GM19193 (cell line): ENCODE measurements at regions not wholly inside any gene's neighbourhood (a gene's known extent, or its start where the extent isn't known, plus 50 kb on each side); places are given as distances from the start of the nearest gene placed in this dataset.

Experiments used
- POLR2A ChIP-seq: IDR thresholded peaks from 4 replicates; pipeline ENCODE4 v1.6.1; 2011; ENCODE audit not compliant: insufficient read depth, insufficient read length; ENCODE audit errors: extremely low read depth

- TF ChIP-seq POLR2A, result no peak
Measured at GRCh38 chr13:103698000-103698399, 631.8 kb upstream of the SLC10A2 start.

DNA sequence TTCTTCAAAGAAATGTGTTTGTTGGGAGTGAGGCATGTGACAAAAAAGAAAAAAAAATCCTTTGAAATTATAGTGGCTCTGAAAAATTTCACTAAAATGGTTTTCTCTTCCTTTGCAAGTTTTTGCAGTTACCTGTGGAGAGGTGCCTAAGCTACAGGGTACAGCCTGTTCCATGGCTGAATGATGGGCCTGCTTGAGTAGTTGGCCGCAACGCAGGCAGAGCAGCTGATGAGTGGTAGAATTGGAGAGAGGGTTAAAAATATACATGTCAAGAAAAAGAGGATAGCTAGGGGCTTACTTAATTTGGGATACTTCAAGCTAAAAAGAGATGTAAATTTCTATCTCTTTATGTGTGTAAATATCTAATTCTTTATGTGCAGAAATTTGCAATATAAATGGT is 629.1 kb upstream of the SLC10A2 start:
- TF ChIP-seq POLR2A, result no peak

DNA sequence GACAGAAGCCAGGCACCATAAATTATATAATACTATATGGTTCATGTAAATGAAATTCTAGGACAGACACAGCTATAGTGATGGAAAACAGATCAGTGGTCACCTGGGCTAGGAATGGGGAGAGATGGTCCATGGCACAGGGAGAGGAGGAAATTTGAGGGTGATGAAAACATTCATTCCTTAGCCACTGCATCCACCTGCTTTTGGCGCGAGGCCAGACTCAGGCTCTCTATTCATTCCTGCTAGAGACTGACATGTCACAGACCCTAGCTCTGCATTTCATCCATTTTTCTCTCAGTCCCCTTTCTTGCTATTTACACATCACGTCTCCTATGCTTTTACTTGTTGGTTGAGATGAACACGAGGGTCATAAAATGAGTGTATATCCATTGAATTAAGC is 628.3 kb upstream of the SLC10A2 start:
- no peak for TF ChIP-seq POLR2A

DNA sequence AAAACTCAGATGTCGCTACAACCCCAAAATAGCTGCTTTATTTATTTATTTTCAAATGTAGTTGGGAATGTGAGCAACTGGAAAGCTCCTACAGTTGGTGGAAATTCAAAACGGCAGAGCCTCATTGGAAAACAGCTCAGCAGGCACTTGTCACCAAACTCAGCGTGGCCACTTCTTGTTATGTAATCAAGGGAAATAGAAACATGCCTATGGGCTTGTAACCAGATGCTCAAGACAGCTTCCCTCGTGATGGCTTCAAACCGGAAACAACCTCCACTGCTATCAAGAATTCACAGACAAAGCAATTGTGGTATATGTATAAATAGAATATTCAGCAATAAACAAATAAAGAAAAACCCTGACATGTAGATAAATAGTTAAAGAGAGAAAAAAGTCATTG is 627.8 kb upstream of the SLC10A2 start:
- TF ChIP-seq POLR2A, result no peak

DNA sequence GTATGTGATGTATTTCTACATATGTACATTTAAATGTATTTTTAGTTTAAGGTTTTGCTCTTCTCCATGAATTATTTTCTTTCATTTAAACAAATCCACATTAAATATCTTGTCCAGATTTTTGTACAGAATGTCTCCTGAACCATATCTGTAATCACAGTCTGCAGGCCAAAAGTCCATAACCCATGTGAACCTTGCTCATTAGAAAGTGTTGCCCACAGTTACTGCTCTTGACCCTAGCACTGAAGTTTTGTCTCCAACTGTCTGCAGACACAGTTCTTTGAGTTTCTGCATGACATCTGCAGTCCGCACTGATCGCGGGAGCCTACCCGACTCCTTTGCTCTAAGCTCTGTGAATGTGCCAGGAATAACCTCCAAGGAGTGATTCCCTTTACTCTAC is 626.2 kb upstream of the SLC10A2 start:
- no peak for TF ChIP-seq POLR2A

DNA sequence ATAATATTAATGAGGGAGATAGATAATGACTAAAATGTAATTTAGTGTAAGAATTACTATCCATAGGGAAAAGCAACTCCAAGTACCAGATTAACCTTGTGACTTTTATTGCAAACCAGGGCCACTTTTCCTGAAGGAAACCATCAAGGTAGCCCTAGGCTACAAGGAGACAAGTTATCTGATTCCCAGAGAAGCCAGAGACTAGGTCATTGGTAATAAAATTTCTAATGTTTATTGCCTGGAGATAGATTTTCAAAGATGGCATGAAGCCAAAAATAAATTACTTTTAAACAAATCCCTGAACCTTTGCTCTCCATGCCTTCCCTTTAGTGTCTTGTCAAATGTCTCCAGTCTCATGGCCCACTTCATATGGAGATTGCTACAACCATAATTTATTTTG is 610.1 kb upstream of the SLC10A2 start:
- TF ChIP-seq POLR2A, result no peak

DNA sequence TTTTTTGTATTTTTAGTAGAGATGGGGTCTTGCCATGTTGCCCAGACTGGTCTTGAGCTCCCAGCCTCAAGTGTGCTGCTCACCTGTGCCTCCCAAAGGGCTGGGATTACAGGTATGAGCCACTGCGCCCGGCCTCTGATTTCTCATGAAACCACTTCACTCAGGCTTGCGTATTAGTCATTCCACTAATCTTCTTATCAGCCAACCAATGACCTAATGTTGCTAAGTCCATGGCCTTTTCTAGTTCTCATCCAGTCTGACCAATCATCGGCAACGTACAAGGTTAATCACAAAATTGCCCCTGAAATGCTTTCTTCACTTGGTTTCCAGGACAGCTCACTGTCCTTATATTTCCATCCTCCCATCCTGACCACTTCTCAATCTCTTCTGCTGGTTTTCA is 605.3 kb upstream of the SLC10A2 start:
- no peak for TF ChIP-seq POLR2A

- TF ChIP-seq POLR2A, result no peak
Measured at GRCh38 chr13:103663996-103664395, 597.8 kb upstream of the SLC10A2 start.

GRCh38 chr13:103656311-103656710 is 590.1 kb upstream of the SLC10A2 start:
- no peak for TF ChIP-seq POLR2A

DNA sequence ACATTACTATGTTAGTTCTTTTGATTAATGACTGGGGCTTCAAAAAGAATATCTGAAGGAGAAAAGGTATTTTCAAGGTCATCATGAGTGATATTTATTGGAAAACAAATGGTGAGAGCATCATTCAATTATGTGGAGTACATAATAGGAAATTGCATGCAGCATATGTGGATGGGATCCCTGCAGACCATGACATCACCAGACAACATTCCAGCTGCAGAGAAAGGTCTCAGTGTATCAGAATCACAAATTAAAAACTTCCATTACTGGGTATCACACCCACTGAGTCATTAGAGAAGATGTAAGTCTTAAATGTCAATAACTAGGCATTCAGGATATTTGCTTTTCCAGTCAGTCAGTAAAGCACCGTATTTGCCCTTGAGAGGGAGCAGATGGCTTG is 574.4 kb upstream of the SLC10A2 start:
- no peak for TF ChIP-seq POLR2A

- TF ChIP-seq POLR2A, result no peak
Measured at GRCh38 chr13:103639326-103639725, 573.1 kb upstream of the SLC10A2 start.

GRCh38 chr13:103638706-103639105 is 572.5 kb upstream of the SLC10A2 start:
- no peak for TF ChIP-seq POLR2A

DNA sequence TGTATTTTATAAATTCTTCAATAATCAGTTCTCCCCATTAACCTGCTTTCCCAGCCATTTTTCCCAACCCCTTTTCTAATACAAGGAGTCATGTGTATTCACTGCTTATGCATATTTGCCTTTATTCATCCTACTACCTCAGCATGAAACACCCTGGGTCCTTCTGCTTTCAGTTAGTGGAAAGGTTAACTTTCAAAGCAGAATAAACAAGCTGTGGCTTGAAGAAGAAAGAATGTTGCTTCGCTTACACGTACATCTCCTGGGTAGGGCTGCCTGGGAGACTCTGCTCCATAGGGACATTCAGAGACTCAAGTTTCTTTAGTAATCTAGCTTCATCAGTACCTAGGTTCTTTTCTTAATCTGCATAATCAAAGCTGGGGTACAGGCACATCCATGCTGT is 567.8 kb upstream of the SLC10A2 start:
- TF ChIP-seq POLR2A, result no peak

DNA sequence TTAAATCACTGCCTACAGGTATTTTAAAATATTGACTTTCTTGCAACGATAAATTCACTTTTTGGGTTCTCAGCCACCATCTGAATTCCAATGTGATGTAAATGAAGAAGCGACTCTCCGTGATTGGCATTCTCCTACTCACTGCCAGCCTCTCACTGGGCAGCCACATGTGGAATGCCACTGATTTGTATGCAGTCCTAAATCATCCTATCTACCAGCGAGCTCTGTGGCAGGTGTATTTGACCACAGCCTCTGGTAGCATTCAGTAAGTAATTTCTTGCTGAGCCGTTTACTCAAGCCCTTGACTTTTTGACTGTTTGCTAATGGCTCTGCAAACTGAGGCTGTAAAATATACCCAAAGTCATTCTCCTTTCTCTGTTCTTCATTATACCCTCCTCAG is 559.0 kb upstream of the SLC10A2 start:
- TF ChIP-seq POLR2A, result no peak

DNA sequence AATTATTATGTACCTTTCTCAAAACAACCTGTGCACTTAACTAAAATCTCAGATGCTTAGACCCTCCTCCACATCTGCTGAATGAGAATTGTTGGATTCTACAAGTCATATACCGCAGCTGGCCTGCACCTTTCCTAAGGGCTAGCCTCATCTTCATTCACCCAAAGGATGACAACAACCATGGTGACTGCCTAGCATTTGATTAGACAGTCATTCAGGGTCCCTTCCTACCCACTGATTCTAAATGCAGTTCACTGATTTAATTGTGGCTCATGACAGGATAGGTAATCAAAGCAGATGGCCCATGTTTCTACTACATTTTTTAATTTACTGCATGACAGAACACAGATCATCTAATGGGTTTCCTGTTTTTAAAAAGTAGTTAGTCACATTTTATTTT is 551.9 kb upstream of the SLC10A2 start:
- no peak for TF ChIP-seq POLR2A

- no peak for TF ChIP-seq POLR2A
Measured at GRCh38 chr13:103615771-103616170, 549.6 kb upstream of the SLC10A2 start.

GRCh38 chr13:103614761-103615160 is 548.5 kb upstream of the SLC10A2 start:
- no peak for TF ChIP-seq POLR2A
